Neural crest cell (in vitro differentiated cells): ENCODE measurements at regions not wholly inside any gene's neighbourhood (a gene's known extent, or its start where the extent isn't known, plus 50 kb on each side); places are given as distances from the start of the nearest gene placed in this dataset.

Experiments
- DNase-seq: peaks from one replicate; pipeline ENCODE4 v3.0.0; 2021; ENCODE audit warnings: low read depth, mixed read lengths, low spot score
- H3K27ac Mint-ChIP-seq: one replicate; pipeline ENCODE4 v1.8.0; 2021; ENCODE audit warnings: mild to moderate bottlenecking, mixed read lengths; ENCODE audit not compliant: unreplicated experiment
- H3K27me3 Mint-ChIP-seq: 2 replicates; pipeline ENCODE4 v1.8.0; 2021; ENCODE audit warnings: low read depth, mild to moderate bottlenecking, mixed read lengths
- H3K36me3 Mint-ChIP-seq: 2 replicates; pipeline ENCODE4 v1.8.0; 2021; ENCODE audit warnings: low read depth, mild to moderate bottlenecking, mixed read lengths
- H3K4me1 Mint-ChIP-seq: 2 replicates; pipeline ENCODE4 v1.8.0; 2021; ENCODE audit warnings: mixed read lengths
- H3K4me3 Mint-ChIP-seq: one replicate; pipeline ENCODE4 v1.8.0; 2021; ENCODE audit warnings: mild to moderate bottlenecking, mixed read lengths
- H3K9me3 Mint-ChIP-seq: 2 replicates; pipeline ENCODE4 v1.8.0; 2021; ENCODE audit warnings: mixed read lengths
- TF ChIP-seq, protein P1 (sequence below): fragments of 200-600 bp; sonication (generic); conservative IDR thresholded peaks from 2 replicates; pipeline ENCODE4 v1.5.0; 2021; ENCODE audit warnings: antibody characterized with exemption, mild to moderate bottlenecking

DNA sequence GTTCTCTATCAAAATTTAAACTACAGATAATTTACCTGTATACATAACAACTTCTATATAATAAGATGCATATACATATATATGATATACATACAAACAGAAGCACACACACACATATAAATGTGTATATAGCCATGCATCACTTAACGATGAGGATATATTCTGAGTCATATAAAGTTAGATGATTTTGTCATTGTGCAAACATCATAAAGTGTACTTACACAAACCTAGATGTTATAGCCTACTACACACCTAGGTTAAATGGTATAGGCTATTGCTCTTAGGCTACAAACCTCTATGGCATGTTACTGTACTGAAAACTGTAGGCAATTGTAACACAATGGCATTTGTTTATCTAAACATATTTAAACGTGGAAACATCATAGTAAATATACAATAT lies 937.6 kb upstream of the KCND2 start:
- Mint-ChIP-seq H3K27ac (no peak overlapping the region), H3K4me1 (no peaks in the 10 kb centered on the region), H3K4me3 (no peak overlapping the region), H3K36me3 (no peaks in the 10 kb centered on the region), H3K9me3 (no peaks in the 10 kb centered on the region), H3K27me3 (peaks cover 10% of the 10 kb centered on the region)
- TF ChIP-seq, protein P1, sequence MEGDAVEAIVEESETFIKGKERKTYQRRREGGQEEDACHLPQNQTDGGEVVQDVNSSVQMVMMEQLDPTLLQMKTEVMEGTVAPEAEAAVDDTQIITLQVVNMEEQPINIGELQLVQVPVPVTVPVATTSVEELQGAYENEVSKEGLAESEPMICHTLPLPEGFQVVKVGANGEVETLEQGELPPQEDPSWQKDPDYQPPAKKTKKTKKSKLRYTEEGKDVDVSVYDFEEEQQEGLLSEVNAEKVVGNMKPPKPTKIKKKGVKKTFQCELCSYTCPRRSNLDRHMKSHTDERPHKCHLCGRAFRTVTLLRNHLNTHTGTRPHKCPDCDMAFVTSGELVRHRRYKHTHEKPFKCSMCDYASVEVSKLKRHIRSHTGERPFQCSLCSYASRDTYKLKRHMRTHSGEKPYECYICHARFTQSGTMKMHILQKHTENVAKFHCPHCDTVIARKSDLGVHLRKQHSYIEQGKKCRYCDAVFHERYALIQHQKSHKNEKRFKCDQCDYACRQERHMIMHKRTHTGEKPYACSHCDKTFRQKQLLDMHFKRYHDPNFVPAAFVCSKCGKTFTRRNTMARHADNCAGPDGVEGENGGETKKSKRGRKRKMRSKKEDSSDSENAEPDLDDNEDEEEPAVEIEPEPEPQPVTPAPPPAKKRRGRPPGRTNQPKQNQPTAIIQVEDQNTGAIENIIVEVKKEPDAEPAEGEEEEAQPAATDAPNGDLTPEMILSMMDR = no peak
- DNase-seq = no peak

DNA sequence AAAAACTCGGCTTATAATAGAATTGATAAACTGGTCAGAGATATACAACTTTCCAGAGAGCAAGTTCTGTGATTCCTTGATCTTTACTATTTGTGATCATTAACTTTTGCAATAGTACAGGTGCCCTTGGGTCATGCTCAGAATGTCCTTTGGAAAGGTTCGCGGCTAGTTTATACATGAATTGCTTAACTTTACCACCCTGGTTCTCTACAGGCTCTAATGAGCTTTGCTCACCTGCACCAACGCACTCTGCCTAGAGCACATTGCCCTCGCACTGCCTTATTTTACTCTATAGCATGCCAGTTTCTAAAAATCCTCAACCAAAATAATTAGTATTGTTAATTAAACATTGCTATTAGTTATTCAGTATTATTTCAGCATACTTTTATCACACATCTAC lies 931.2 kb upstream of the KCND2 start:
- Mint-ChIP-seq H3K4me3 (no peak overlapping the region), H3K4me1 (no peaks in the 10 kb centered on the region), H3K36me3 (no peaks in the 10 kb centered on the region), H3K27ac (no peak overlapping the region), H3K9me3 (no peaks in the 10 kb centered on the region), H3K27me3 (peaks cover 6% of the 10 kb centered on the region)
- DNase-seq = no peak
- TF ChIP-seq, protein P1 = no peak

DNA sequence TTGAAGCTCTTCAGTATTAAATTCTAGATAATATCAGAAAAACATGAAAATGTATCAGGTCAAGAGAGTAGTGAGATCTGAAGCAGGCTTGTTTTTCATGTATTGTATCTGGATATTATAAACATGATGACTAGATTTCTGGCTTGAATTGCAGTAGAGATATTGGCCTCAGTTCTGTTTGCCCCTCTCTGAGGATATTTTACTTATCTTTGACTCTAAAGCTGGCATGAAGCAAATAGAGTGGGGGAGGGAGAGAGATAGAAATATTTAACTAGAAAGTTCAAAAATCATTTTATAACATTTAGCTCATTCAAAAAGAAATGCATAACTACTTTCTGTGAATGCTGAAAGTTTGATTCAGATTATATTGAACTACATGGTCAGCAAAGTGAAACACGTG lies 929.7 kb upstream of the KCND2 start:
- DNase-seq = no peak
- TF ChIP-seq, protein P1 = no peak
- no peak overlapping the region for H3K27ac Mint-ChIP-seq
- H3K4me1 Mint-ChIP-seq = no peaks in the 10 kb centered on the region
- no peak overlapping the region for H3K4me3 Mint-ChIP-seq
- H3K36me3 Mint-ChIP-seq = no peaks in the 10 kb centered on the region
- no peaks in the 10 kb centered on the region for H3K9me3 Mint-ChIP-seq
- no peaks in the 10 kb centered on the region for H3K27me3 Mint-ChIP-seq

DNA sequence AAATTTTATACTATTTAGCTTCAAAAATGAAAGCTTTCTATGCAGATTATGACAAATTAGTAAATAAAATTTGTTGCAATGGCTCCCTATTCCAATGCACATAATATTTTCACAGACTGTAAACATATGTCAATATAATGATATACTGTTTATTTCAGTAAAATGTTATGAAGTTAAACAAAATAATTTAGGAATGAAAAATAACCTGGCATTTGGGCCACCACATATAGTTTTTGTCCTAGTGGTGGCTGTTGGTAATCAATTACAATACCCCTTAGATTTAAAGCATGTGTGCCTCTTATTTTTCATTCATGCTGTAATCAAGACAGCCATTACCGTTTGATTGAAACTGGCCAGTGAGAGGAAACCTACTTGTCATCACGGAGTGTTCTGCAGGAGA lies 928.5 kb upstream of the KCND2 start:
- TF ChIP-seq, protein P1 = no peak
- DNase-seq = no peak
- no peak overlapping the region for H3K4me3 Mint-ChIP-seq
- no peaks in the 10 kb centered on the region for H3K4me1 Mint-ChIP-seq
- H3K27ac Mint-ChIP-seq = no peak overlapping the region
- H3K36me3 Mint-ChIP-seq = no peaks in the 10 kb centered on the region
- H3K9me3 Mint-ChIP-seq = no peaks in the 10 kb centered on the region
- H3K27me3 Mint-ChIP-seq = no peaks in the 10 kb centered on the region

DNA sequence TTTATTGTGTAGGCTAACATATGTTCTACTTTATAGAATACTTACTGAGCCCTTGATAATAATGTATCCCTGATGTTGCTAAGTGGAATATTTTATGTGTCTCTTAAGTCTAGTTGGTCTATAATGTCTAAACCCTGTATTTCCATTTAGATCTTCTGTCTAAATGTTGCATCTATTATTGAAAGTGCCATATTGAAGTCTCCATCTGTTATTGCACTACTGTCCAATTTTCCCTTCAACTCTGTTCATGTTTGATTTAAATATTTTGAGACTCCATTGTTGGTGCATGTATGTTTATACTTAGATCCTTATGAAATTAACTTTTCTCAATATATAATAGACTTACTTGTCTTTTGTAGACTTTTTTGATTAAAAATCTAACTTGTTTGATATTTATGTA lies 924.5 kb upstream of the KCND2 start:
- TF ChIP-seq, protein P1 = no peak
- no peak overlapping the region for H3K4me3 Mint-ChIP-seq
- DNase-seq = no peak
- H3K36me3 Mint-ChIP-seq = no peaks in the 10 kb centered on the region
- no peak overlapping the region for H3K27ac Mint-ChIP-seq
- H3K9me3 Mint-ChIP-seq = no peaks in the 10 kb centered on the region
- no peaks in the 10 kb centered on the region for H3K27me3 Mint-ChIP-seq
- no peaks in the 10 kb centered on the region for H3K4me1 Mint-ChIP-seq

DNA sequence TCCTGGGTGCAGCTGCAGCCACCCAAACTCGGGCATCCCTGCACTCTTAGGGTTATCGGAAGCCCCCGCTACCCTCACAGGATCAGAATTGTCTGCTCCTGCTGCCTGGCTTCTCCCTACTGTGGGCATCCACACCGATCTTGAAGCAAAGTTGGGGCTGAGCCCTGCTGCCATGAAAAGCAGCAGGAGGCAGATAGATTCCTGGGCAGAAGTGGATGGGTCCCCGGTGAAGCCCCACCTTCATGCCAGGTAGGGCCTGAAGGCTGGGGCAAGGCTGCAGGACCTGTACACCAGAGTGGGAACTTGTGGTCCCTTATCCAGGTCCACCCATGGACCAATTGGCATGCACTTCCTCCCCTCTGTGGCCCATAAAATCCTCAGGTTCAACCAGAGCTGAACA lies 922.6 kb upstream of the KCND2 start:
- H3K36me3 Mint-ChIP-seq = no peaks in the 10 kb centered on the region

More for the DNA sequence above, 922.6 kb upstream of the KCND2 start:
- Mint-ChIP-seq H3K27ac (no peak overlapping the region), H3K4me1 (no peaks in the 10 kb centered on the region), H3K4me3 (no peak overlapping the region), H3K27me3 (no peaks in the 10 kb centered on the region), H3K9me3 (no peaks in the 10 kb centered on the region)
- TF ChIP-seq, protein P1 = no peak
- no peak for DNase-seq
